ELR (cell line): ENCODE measurements at regions not wholly inside any gene's neighbourhood (a gene's known extent, or its start where the extent isn't known, plus 50 kb on each side); places are given as distances from the start of the nearest gene placed in this dataset.

Experiments
- DNase-seq: peaks from one replicate; pipeline ENCODE4 v3.0.0-alpha.2; 2015; ENCODE audit warnings: low read depth

DNA sequence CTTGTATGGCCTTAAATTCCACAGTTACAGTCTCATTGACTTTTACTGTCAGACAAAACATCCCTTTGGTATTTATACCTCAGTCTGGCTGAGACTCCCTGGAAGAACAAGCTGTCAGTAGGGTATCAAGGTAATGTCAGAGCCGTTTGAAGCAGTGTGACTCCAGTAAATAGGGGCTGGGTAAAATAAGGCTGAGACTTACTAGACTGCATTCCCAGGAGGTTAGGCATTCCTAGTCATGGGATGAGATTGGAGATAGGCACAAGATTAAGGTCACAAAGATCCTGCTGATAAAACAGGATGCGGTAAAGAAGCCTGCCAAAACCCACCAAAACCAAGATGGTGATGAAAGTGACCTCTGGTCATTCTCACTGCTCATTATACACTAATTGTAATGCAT, 219.5 kb upstream of the SKOR2 start:
- DNase-seq, result no peak

GRCh38 chr18:47469576-47469975, 218.1 kb upstream of the SKOR2 start:
- no peak for DNase-seq

DNA sequence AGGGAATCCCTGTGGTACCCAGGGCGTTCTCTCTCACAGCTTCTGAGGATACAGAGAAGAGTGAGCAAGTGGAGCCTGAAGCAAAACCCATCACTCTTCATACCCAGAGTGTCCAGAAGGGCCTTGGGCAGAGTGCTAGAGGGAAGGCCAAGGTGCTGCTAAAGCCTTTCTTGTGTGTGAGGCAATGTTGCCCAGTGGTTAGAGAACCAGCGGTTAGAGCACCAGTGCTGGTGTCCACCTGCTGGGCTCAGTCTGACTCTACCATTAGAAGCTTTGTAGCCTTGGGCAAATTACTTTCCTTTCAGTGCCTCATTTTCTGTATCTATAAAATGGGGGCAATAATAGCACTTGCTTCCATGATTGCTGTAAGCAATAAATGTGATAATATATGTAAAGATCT, 210.5 kb upstream of the SKOR2 start:
- DNase-seq, result no peak

- DNase-seq, result no peak
Measured at GRCh38 chr18:47461406-47461948, 210.0 kb upstream of the SKOR2 start.

DNA sequence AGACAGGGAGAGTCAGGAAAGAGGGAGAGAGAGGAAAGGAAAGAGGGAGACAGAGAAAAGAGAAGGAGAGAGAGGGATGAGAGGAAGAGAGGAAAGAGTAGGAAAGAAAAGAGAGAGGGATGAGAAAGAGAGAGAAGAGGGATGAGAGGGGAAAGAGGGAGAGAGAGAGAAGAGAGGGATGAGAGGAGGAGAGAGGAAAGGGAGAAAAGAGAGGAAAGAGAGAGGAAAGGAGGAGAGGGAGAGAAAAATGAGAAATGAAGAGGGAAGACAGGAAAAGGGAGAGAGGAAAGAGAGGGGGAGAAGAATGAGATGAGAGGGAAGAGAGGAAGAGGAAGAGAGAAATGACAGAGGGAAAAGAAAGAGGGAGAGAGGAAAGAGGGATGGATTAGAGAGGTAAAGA, 207.0 kb upstream of the SKOR2 start:
- DNase-seq, result no peak

DNA sequence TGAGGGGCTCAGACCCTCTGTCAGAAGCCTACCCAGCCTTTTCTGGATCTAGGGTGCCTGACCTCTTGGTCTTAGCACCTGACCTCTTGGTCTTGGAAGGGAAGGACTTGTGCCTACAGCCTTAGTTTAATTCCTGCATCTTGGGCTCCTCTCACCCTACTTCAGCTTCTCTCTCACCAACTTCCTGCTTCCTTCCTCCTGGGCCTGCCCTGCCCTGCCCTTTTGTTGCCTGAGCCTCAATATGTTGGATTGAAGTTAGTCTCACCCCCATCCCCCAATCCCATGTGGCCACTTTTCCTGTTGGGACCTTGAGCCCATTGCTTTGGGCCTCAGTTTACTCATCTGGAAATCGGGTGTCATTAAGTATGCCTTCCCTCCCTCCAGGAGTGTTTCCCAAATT, 206.2 kb upstream of the SKOR2 start:
- DNase-seq, result no peak

DNA sequence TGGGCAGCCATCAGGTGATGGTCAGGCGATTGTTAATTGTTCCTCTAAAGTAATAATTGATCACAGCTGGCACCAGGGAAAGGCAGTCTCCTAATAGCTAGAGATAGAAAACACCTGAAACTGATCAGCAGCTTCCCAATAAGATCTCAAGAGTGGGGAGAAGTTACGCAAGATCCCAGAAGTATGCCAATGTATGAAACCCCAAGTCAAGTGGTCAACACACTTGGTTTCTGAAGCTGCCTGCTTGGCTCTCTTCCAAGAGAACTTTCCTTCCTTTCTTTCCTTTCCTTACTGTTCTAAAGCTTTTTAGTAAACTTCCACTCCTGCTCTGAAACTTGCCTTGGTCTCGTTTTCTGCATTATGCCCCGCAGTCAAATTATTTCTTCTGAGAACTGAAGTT, 201.6 kb upstream of the SKOR2 start:
- DNase-seq, result no peak

DNA sequence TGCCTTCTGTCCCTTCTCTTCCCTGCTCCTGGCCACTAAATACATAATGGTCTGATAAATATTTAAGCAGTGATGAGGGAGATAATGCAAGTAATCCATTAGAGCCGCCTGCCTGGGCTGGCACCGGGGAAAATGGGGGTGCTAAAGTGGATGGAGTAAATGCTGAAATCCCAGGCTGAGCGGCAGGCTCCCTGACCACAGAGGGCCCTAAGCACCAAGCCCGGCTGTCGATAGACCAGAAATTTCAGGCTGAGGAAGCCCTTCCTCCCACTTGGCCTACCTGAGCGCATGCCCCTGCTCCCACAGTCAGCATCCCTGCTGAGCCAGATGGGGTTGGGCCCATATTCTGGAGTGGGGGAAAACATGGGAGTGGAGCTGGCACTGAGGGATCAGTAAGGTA, 197.5 kb upstream of the SKOR2 start:
- DNase-seq, result no peak

DNA sequence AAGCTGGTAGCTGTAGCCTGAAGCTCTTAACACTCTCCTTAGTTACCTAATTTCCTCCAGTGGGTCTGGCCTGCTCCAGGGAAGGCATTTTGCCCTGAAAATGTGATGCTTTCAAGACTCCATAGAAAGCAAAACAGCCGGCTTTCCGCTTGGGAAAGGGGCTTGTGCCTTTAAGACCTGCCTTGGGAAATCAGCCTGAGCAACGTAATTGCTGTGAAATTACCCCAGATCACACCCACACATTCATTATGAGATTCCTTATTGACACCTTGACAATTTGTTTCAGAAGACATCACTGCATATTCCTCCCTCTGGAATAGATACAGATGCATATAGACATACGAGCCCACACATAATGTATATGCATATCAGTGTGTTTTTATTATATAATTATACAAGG, 190.5 kb upstream of the SKOR2 start:
- DNase-seq, result no peak

GRCh38 chr18:47438001-47438400, 186.5 kb upstream of the SKOR2 start:
- no peak for DNase-seq

DNA sequence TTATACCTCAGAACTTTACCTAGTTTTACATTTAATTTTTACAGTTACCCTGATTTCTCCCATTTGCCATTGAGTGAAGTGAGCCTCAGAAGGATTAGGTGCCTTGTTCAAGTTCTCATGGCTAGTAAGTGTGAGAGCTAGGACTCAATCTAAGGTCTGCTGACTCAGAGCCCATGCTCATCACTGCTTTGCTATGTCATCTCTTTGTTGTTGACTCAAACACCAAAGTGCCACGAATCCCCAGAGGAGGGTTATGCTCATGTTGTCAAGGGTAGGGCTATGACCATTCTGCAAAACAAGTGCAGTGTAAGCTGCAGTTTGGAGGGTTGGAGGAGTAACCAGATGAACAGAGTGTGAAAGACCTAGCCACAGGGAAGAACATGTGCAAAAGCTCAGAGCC, 185.4 kb upstream of the SKOR2 start:
- DNase-seq, result peak; percentile 7

- no peak for DNase-seq
Measured at GRCh38 chr18:47434214-47434746, 182.8 kb upstream of the SKOR2 start.

DNA sequence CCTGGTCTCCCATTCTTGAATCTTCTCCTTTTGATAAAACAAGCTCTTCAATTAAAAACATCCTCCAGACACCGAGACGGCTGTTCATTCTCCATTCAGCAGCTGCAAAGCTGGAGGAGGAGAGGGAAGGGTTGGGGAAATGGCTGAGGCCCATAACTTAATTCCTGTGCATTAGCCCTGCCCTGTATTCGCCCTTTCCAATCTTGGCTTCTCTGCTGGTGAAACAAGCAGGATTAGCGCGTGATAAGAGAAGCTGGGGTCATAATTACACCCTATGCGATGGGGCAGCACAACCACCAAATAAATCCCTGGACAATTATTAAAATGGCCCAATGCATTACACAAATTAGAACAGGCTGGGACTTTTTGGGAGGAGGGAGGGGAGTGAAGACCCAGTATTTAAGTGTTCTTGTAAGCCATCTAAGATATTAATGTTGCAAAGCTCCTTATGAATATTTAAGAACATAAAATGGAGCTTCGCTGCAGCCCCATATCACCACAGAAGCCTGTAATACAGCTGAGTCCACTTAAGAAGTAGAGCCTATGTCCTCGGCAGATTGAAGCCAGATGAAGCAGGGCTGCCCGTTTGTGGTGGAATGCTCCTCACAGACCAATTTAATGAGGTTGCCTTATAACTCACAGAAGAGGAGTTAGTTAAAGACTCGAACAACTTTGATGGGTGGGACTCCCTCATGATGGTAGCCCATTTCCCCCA, 176.6 kb upstream of the SKOR2 start:
- DNase-seq, result no peak

DNA sequence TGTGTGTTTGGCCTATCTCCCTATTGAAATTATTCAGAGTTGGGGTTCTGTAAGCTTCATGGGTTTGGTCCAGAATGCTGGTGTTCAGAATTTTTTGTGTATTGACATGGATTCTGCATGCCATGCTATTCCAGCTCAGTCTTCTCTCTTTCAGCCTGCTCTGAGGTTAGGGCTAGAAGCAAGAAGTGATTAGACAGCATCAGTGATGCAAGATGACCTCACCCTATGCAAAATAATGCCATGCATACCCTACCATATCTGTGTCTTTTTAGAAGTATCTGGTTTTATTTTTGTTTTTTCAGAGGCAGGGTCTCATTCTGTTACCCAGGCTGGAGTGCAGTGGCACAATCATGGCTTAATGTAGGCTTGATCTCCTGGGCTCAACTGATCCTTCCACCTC, 175.6 kb upstream of the SKOR2 start:
- DNase-seq, result no peak

- no peak for DNase-seq
Measured at GRCh38 chr18:47425365-47425764, 173.9 kb upstream of the SKOR2 start.

DNA sequence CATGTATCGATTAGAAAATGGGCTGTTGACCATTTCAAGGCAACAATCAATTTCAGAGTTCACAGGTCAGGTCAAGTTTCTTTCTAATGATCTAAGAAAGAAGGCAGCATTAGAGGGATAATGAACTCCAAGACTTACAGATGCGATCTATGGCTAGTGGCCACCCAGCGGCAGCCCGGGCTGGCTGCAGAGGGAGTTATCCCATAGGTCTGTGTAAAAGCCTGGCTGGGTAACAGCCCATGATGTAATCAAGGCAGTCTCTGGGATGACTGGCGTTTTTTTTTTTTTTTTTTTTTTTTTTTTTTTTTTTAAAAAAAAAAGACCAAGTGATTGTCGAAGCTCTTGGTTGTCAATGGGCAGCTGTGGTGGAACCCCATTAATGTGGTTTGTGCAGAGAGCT, 171.1 kb upstream of the SKOR2 start:
- peak; percentile 28 for DNase-seq

GRCh38 chr18:47420130-47420529, 168.7 kb upstream of the SKOR2 start:
- DNase-seq, result no peak

DNA sequence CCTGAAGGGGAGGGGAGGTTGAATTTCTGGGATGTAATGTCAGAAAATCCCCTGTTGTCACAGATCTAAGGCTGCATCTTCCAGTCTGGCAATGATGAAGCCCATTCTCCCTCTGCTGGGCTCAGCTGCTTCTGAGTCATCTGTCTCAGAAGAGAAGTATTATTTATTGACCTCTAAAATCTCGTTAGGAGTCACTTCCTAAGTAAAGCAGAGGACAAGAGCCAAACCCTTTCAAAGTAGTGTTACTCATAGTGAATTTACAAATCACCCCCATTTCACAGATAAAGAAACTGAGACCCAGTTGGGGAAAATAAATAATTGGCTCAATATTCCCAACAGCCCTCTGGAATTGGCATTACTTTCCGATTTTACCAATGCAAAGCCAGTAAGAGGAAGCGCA, 167.3 kb upstream of the SKOR2 start:
- DNase-seq, result peak; percentile 70

GRCh38 chr18:47417807-47418206, 166.3 kb upstream of the SKOR2 start:
- peak; percentile 45 for DNase-seq

- no peak for DNase-seq
Measured at GRCh38 chr18:47415881-47416280, 164.4 kb upstream of the SKOR2 start.

DNA sequence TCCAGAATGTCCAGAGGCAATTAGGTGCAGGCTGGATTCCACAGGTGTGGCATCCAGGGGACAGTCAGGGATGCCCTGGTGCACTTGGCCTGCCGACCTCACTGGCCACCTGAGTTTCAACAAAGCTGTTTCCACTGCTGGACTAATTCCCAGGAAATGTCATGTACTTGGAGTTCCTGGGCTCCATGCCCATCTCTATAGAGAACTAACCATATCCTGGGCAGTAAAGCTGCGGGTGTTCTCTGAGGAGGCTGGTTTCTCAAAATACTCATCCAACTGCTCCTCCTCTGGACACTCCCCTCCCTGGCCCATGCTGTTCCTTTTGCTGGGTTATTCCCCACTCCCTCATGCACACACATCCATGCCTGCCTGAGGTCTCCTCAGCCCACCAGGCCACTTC, 161.9 kb upstream of the SKOR2 start:
- no peak for DNase-seq

- no peak for DNase-seq
Measured at GRCh38 chr18:47412924-47413323, 161.5 kb upstream of the SKOR2 start.

DNA sequence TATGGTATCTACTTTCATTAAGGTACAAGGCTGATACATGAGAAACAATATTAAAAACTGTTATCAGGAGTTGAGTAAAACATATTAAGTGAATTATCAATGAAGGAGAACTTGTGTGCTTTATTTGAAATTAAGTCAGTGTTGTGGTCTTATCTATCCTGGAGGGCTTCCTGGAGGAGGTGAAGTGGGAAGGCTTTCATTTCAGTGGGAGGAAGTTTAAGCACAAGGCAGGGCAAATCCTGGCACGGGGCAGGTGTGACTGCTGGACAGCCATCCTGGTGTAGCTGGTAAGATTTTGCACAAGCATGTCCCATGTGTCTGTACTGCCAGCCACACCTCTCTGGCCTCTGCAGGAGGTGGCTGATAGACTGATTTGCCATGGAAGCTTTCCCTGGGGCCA, 159.7 kb upstream of the SKOR2 start:
- no peak for DNase-seq

DNA sequence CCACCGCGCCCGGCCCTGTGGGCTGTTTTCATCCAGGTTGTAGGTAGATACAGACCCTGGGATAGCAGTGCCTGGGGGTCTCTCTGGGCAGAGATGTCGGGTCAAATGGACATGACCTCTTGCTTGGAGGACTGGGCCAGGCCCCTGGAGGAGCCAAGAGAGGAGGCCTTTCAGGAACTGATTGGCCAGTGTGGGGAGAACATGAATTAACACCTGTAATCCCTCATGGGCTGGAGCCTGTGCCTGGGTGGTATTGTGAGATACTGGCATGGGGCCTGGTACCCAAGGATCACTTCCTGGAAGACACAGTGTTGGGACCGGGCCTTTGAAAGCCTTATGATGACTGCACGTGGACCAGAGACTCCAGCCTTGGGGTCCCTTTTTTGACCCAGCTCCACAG, 158.7 kb upstream of the SKOR2 start:
- DNase-seq, result no peak
